ENCODE measurements at regions not wholly inside any gene's neighbourhood (a gene's known extent, or its start where the extent isn't known, plus 50 kb on each side); places are given as distances from the start of the nearest gene placed in this dataset.

- H3K4me3 ChIP-seq (ENCODE audit: low read length, poor library complexity, severe bottlenecking) = no peak overlapping the region
- no peaks in the 10 kb centered on the region for H3K27me3 ChIP-seq (ENCODE audit: insufficient read depth, low read length, poor library complexity, severe bottlenecking)
- no peak overlapping the region for H2AFZ ChIP-seq (ENCODE audit: low read length)
- TF ChIP-seq EZH2phosphoT487 (IDR thresholded peaks at IDR 0.05; ENCODE audit: borderline replicate concordance) (no peak), CTCF (conservative IDR thresholded peaks at IDR 0.05; ENCODE audit: low read length) (no peak)
- no peaks in the 10 kb centered on the region for H4K20me1 ChIP-seq (ENCODE audit: insufficient read depth, low read length, poor library complexity, severe bottlenecking)
- no peaks in the 10 kb centered on the region for H3F3A ChIP-seq (ENCODE audit: low read depth)
- H3K9me2 ChIP-seq (replicated peaks; ENCODE audit: low read depth, low read length) = no peaks in the 10 kb centered on the region
- H3K4me1 ChIP-seq (ENCODE audit: insufficient read depth, low read length, poor library complexity, severe bottlenecking) = no peaks in the 10 kb centered on the region
- H3K9me3 ChIP-seq (ENCODE audit: insufficient read depth, low read depth, low read length) = no peaks in the 10 kb centered on the region
- H3K4me2 ChIP-seq (ENCODE audit: low read depth, low read length, poor library complexity, severe bottlenecking) = no peak overlapping the region
- H3K79me2 ChIP-seq (ENCODE audit: insufficient read depth, low read length) = no peaks in the 10 kb centered on the region
- H3K9ac ChIP-seq (ENCODE audit: low read depth, low read length, poor library complexity, severe bottlenecking) = no peak overlapping the region
- H3K36me3 ChIP-seq (ENCODE audit: insufficient read depth, low read length) = no peaks in the 10 kb centered on the region
Observed at GRCh38 chr12:22794017-22794416, 169.0 kb downstream of the ETNK1 start.

GRCh38 chr12:22796941-22797630, 172.1 kb downstream of the ETNK1 start:
- Histone ChIP-seq H3K4me2 (ENCODE audit: low read depth, low read length, poor library complexity, severe bottlenecking) (no peak overlapping the region), H3K36me3 (ENCODE audit: insufficient read depth, low read length) (no peaks in the 10 kb centered on the region), H3K4me1 (ENCODE audit: insufficient read depth, low read length, poor library complexity, severe bottlenecking) (no peaks in the 10 kb centered on the region), H4K20me1 (ENCODE audit: insufficient read depth, low read length, poor library complexity, severe bottlenecking) (no peaks in the 10 kb centered on the region), H3K9me3 (ENCODE audit: insufficient read depth, low read depth, low read length) (no peaks in the 10 kb centered on the region), H3K79me2 (ENCODE audit: insufficient read depth, low read length) (no peaks in the 10 kb centered on the region), H3K27me3 (ENCODE audit: insufficient read depth, low read length, poor library complexity, severe bottlenecking) (no peaks in the 10 kb centered on the region), H3K9ac (ENCODE audit: low read depth, low read length, poor library complexity, severe bottlenecking) (no peak overlapping the region), H3K9me2 (replicated peaks; ENCODE audit: low read depth, low read length) (no peaks in the 10 kb centered on the region), H3F3A (ENCODE audit: low read depth) (no peaks in the 10 kb centered on the region), H2AFZ (ENCODE audit: low read length) (no peak overlapping the region), H3K4me3 (ENCODE audit: low read length, poor library complexity, severe bottlenecking) (no peak overlapping the region)
- TF ChIP-seq CTCF (conservative IDR thresholded peaks at IDR 0.05; ENCODE audit: low read length) = no peak
- no peak for TF ChIP-seq EZH2phosphoT487 (IDR thresholded peaks at IDR 0.05; ENCODE audit: borderline replicate concordance)

- Histone ChIP-seq H3K27me3 (ENCODE audit: insufficient read depth, low read length, poor library complexity, severe bottlenecking) (no peaks in the 10 kb centered on the region), H3K9ac (ENCODE audit: low read depth, low read length, poor library complexity, severe bottlenecking) (no peak overlapping the region), H3K36me3 (ENCODE audit: insufficient read depth, low read length) (no peaks in the 10 kb centered on the region), H3K9me3 (ENCODE audit: insufficient read depth, low read depth, low read length) (no peaks in the 10 kb centered on the region), H3K9me2 (replicated peaks; ENCODE audit: low read depth, low read length) (no peaks in the 10 kb centered on the region), H3K4me2 (ENCODE audit: low read depth, low read length, poor library complexity, severe bottlenecking) (no peak overlapping the region), H3K4me1 (ENCODE audit: insufficient read depth, low read length, poor library complexity, severe bottlenecking) (no peaks in the 10 kb centered on the region), H3K79me2 (ENCODE audit: insufficient read depth, low read length) (no peaks in the 10 kb centered on the region), H3F3A (ENCODE audit: low read depth) (no peaks in the 10 kb centered on the region), H2AFZ (ENCODE audit: low read length) (no peak overlapping the region), H3K4me3 (ENCODE audit: low read length, poor library complexity, severe bottlenecking) (no peak overlapping the region), H4K20me1 (ENCODE audit: insufficient read depth, low read length, poor library complexity, severe bottlenecking) (no peaks in the 10 kb centered on the region)
- TF ChIP-seq CTCF (conservative IDR thresholded peaks at IDR 0.05; ENCODE audit: low read length) (no peak), EZH2phosphoT487 (IDR thresholded peaks at IDR 0.05; ENCODE audit: borderline replicate concordance) (no peak)
Observed at GRCh38 chr12:22797701-22798100, 172.7 kb downstream of the ETNK1 start.

Data from Loucy (cell line).